CD4-positive, alpha-beta T cell (primary cell): ENCODE measurements at regions not wholly inside any gene's neighbourhood (a gene's known extent, or its start where the extent isn't known, plus 50 kb on each side); places are given as distances from the start of the nearest gene placed in this dataset.

Experiments used
- ATAC-seq: fragments of 200-7000 bp; cut with Tn5 transposase; one replicate; pipeline ENCODE4 v1.10.0; 2022; ENCODE audit warnings: mild to moderate bottlenecking; ENCODE audit not compliant: poor library complexity
- CTCF ChIA-PET: fragments of 350-600 bp; sonication (Branson Sonifier 250); formaldehyde crosslinking; loops from one replicate; lab custom pipeline; 2021; ENCODE audit warnings: antibody characterized with exemption, inconsistent platforms; lab: Charles Lee
- POLR2A ChIA-PET: fragments of 350-600 bp; sonication (Branson Sonifier 250); formaldehyde crosslinking; loops from one replicate; lab custom pipeline; 2021; ENCODE audit warnings: antibody characterized with exemption, inconsistent platforms; lab: Charles Lee
- DNase-seq, 14 experiments: peaks; one replicate each; pipeline ENCODE4 v3.0.0-alpha.2; 2013 to 2020; ENCODE audit warnings: mixed read lengths in 2 of 14
- H3K27ac ChIP-seq, 2 donors: one replicate each; pipeline versions ENCODE4 v1.5.1 to v1.7.0; 2013; ENCODE audit warnings: low read length in 2 of 2, low read depth in 1 of 2, mild to moderate bottlenecking in 1 of 2
- H3K27me3 ChIP-seq, 2 experiments: 1 replicate in 1 of 2; 2 replicates in 1 of 2; pipeline versions ENCODE4 v1.6.1 to v1.7.0; 2013; ENCODE audit warnings: low read length in 2 of 2, control low read depth in 1 of 2, mild to moderate bottlenecking in 1 of 2, moderate library complexity in 1 of 2; ENCODE audit not compliant: insufficient read depth in 2 of 2, control insufficient read depth in 1 of 2
- H3K36me3 ChIP-seq: one replicate; pipeline ENCODE4 v1.6.1; 2013; ENCODE audit warnings: low read length, control low read depth; ENCODE audit not compliant: insufficient read depth
- H3K4me1 ChIP-seq: one replicate; pipeline ENCODE4 v1.6.1; 2013; ENCODE audit warnings: low read length, control low read depth; ENCODE audit not compliant: insufficient read depth
- H3K4me3 ChIP-seq: one replicate; pipeline ENCODE4 v1.5.1; 2013; ENCODE audit warnings: mild to moderate bottlenecking, low read length, moderate library complexity
- H3K9me3 ChIP-seq, 2 experiments: 1 replicate in 1 of 2; 2 replicates in 1 of 2; pipeline versions ENCODE4 v1.6.1 to v1.7.0; 2013; ENCODE audit warnings: low read length in 2 of 2, mild to moderate bottlenecking in 2 of 2, control low read depth in 1 of 2, moderate library complexity in 1 of 2; ENCODE audit not compliant: control insufficient read depth in 1 of 2, insufficient read depth in 1 of 2
- H3K27ac Mint-ChIP-seq: one replicate; pipeline ENCODE4 v1.8.0; 2020; ENCODE audit warnings: mixed read lengths
- H3K27me3 Mint-ChIP-seq: one replicate; pipeline ENCODE4 v1.8.0; 2021; ENCODE audit warnings: mixed read lengths
- H3K36me3 Mint-ChIP-seq: one replicate; pipeline ENCODE4 v1.8.0; 2021; ENCODE audit warnings: low read depth, mixed read lengths
- H3K4me1 Mint-ChIP-seq: one replicate; pipeline ENCODE4 v1.8.0; 2021; ENCODE audit warnings: low read depth, mixed read lengths
- H3K4me3 Mint-ChIP-seq: one replicate; pipeline ENCODE4 v1.8.0; 2020; ENCODE audit warnings: mild to moderate bottlenecking, mixed read lengths
- H3K9me3 Mint-ChIP-seq: one replicate; pipeline ENCODE4 v1.8.0; 2020; ENCODE audit warnings: mixed read lengths
- CTCF ChIP-seq: fragments of 200-600 bp; IDR thresholded peaks from one replicate; pipeline ENCODE4 v1.8.0; 2022; ENCODE audit warnings: antibody characterized with exemption, mild to moderate bottlenecking
- intact Hi-C, 2 experiments: fragments of 100-400 bp; cut with DNase I in 1 of 2; cut with micrococcal nuclease in 1 of 2; formaldehyde crosslinking; loops; one replicate each; pipeline versions ENCODE4 v1.15.1 to v1.9.0; 2023 to 2025; cut with DNase I, micrococcal nuclease

DNA sequence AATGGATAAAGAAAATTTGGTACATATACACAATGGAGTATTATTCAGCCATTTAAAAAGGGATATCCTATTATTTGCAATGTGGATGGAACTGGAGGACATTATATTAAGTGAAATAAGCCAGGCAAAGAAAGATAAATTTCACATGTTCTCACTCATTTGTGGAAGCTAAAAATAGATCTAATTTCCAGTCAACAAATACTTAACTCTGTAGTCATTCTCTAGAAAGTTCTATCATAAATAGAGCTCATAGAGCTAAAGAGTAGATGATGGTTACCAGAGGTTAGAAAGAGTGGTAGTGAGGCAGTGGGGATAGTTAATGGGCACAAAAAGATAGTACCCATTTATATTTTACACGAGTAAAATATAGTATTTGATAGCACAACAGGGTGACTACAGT lies 104.2 kb upstream of the SLC13A1 start:
- H3K27ac ChIP-seq: no peak overlapping the region
- no peak overlapping the region for H3K27ac Mint-ChIP-seq
- no peak overlapping the region for H3K4me3 ChIP-seq
- no peaks in the 10 kb centered on the region for H3K27me3 ChIP-seq
- peaks cover 6% of the 10 kb centered on the region for H3K9me3 Mint-ChIP-seq
- H3K36me3 Mint-ChIP-seq: no peaks in the 10 kb centered on the region
- no peak for ATAC-seq
- no peak for DNase-seq
- no peaks in the 10 kb centered on the region for H3K36me3 ChIP-seq
- intact Hi-C loops: no loop called here
- H3K4me3 Mint-ChIP-seq: no peak overlapping the region
- no peak for TF ChIP-seq CTCF
- POLR2A ChIA-PET: no interaction called here
- no peaks in the 10 kb centered on the region for H3K4me1 Mint-ChIP-seq
- no peaks in the 10 kb centered on the region for H3K4me1 ChIP-seq
- CTCF ChIA-PET: no interaction called here
- no peaks in the 10 kb centered on the region for H3K9me3 ChIP-seq
- no peaks in the 10 kb centered on the region for H3K27me3 Mint-ChIP-seq

- no peaks in the 10 kb centered on the region for H3K9me3 ChIP-seq
- intact Hi-C loops: no loop called here
- H3K27me3 Mint-ChIP-seq: no peaks in the 10 kb centered on the region
- H3K27me3 ChIP-seq: no peaks in the 10 kb centered on the region
- no peak overlapping the region for H3K4me3 ChIP-seq
- no peak for DNase-seq
- H3K4me1 ChIP-seq: no peaks in the 10 kb centered on the region
- H3K4me3 Mint-ChIP-seq: no peak overlapping the region
- H3K27ac ChIP-seq: no peak overlapping the region
- H3K4me1 Mint-ChIP-seq: no peaks in the 10 kb centered on the region
- no peaks in the 10 kb centered on the region for H3K36me3 ChIP-seq
- ATAC-seq: no peak
- no peak for TF ChIP-seq CTCF
- POLR2A ChIA-PET: no interaction called here
- CTCF ChIA-PET: no interaction called here
- peaks cover 14% of the 10 kb centered on the region for H3K9me3 Mint-ChIP-seq
- no peak overlapping the region for H3K27ac Mint-ChIP-seq
- H3K36me3 Mint-ChIP-seq: no peaks in the 10 kb centered on the region
Measured at GRCh38 chr7:123296965-123297364, 97.2 kb upstream of the SLC13A1 start.

DNA sequence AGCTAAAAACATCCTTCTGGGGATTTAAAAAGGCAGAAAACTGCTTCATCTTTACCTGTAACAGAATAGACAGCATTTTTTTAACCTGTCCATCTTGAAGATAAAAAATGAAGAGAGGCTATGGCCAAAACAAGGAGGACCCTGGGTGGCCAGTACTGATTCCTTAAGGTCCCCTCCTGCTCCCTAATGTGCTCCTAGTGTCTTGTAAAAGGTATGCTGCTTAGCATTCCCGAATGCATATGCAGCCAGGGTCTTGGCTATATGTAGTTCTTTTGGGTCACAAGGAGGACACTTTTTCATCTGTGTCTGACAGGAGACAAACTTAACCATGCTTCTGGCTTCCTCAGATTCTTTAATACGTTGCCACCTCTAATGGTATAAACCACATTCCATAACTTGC lies 93.9 kb upstream of the SLC13A1 start:
- no peaks in the 10 kb centered on the region for H3K27me3 ChIP-seq
- intact Hi-C loops: no loop called here
- H3K36me3 Mint-ChIP-seq: no peaks in the 10 kb centered on the region
- H3K4me1 ChIP-seq: no peaks in the 10 kb centered on the region
- CTCF ChIA-PET: no interaction called here
- H3K36me3 ChIP-seq: no peaks in the 10 kb centered on the region
- no peak overlapping the region for H3K27ac ChIP-seq
- POLR2A ChIA-PET: no interaction called here
- no peaks in the 10 kb centered on the region for H3K4me1 Mint-ChIP-seq
- H3K27ac Mint-ChIP-seq: no peak overlapping the region
- DNase-seq (no peak), ATAC-seq (no peak)
- H3K4me3 Mint-ChIP-seq: no peak overlapping the region
- peaks cover 12% of the 10 kb centered on the region for H3K9me3 Mint-ChIP-seq
- no peak for TF ChIP-seq CTCF
- no peaks in the 10 kb centered on the region for H3K9me3 ChIP-seq
- H3K27me3 Mint-ChIP-seq: no peaks in the 10 kb centered on the region
- H3K4me3 ChIP-seq: no peak overlapping the region
